T-helper 1 cell treated with Interleukin-12 subunit alpha and Interleukin-12 subunit beta and Interleukin-4 antibody, amounts not matched to agents 30 ng/mL and 1 ng/mL, for 36 hours (primary cell): ENCODE measurements at regions not wholly inside any gene's neighbourhood (a gene's known extent, or its start where the extent isn't known, plus 50 kb on each side); places are given as distances from the start of the nearest gene placed in this dataset.

ENCODE experiments used
- intact Hi-C: fragments of 100-400 bp; cut with micrococcal nuclease; formaldehyde crosslinking; loops from one replicate; pipeline ENCODE4 v1.15.1; 2024

GRCh38 chr10:10576937-10577336 lies 440.7 kb upstream of the CELF2 start:
- intact Hi-C loops = no loop called here

DNA sequence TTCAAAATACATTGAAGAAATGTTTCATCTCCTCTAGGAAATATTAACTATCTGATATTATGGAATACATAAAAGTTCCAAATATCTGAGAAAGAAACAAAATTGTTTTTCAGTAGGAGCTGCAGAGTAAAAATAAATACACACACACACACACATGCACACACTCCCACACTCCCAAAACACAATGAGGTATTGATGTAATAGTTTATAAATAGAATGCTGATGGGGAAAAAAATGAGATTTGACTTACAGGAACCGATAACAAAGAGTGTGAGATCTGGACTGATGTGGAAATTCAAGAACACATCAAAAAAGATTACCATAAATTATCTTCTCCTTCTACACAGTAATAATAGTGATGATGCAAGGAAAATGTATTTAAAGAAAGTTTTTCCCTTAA lies 438.0 kb upstream of the CELF2 start:
- intact Hi-C loops = no loop called here

GRCh38 chr10:10584161-10584560 lies 433.5 kb upstream of the CELF2 start:
- intact Hi-C loops = no loop called here

DNA sequence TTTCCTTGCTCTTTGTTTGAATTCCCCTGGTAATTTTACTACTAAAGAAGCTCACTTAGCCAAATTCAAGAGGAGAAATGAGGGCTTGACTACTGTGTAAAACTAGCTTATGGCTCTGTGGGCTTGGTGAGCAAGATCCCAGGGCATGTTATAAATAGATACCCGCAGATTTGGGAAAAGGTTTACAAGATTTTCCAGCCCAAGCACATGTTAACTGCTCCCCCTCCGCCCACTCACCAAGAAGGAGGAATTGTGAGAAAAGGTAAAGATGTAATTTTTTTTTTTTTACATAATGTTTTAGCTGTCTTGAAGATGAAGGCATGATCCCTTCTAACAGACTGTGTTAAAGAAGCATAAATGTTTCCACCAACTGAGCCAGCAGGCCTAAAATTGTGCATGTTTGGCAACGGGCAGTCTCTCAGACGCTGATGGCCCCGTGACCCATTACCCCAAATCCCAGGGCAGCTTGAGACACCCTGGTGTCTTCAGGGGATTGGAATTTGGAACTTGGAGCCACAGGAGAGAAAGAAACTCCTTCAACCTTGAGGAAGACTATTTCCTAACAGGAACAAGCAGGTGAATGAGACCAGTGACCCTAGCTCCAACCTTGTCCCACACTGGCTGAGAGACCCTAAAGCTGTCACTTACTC lies 429.8 kb upstream of the CELF2 start:
- intact Hi-C loops = no loop called here

GRCh38 chr10:10589540-10590303 lies 427.9 kb upstream of the CELF2 start:
- intact Hi-C loops = no loop called here

- intact Hi-C loops = no loop called here
Observed at GRCh38 chr10:10591715-10592341, 425.8 kb upstream of the CELF2 start.

GRCh38 chr10:10596256-10596655 lies 421.4 kb upstream of the CELF2 start:
- intact Hi-C loops = no loop called here

- intact Hi-C loops = no loop called here
Observed at GRCh38 chr10:10598297-10598696, 419.4 kb upstream of the CELF2 start.

DNA sequence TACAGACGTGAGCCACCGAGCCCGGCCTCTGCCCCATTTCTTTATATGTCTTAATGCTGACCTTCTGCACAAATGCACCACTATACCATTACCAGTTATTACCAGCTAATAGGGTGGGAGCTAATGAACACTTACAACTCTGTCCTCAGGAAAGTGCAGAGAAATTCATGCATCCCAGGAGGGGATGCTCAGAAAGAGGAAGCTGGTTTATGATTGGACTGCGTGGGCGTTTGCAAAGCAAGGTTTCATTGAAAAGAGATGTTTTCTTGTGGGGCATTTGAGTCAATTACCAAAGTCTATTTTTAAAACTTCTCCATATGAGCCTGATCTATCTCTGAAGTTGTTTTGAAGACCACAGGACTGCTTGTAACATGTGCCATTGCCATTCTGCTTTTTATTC lies 417.7 kb upstream of the CELF2 start:
- intact Hi-C loops = no loop called here

- intact Hi-C loops = no loop called here
Observed at GRCh38 chr10:10605551-10606081, 412.1 kb upstream of the CELF2 start.

DNA sequence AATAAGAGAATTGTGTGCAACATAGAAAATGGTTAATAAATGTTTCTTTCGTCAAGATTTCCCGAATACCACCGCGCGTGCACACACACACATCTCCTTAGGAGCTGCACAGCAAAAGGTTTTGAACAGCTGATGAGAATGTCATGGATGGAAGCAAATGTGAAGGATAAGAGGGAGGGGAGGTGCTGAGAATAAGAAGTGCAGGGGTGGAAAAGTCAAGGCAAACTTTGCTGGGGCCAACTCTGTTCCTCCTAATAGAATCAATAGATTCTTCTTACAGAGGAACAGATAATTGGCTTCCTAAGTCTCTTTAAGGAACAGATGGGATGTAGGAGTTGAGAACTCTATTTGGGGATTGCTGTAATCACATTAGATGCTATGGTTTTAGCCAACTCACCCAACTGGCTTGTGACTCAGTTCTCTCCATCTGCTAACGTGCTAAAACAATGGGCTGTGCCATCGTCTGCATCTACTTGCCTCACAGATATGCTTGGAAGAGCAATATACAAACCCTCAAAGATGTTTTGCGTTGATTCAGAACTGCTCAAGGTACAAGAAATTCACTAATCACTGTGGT lies 408.2 kb upstream of the CELF2 start:
- intact Hi-C loops = no loop called here

- intact Hi-C loops = no loop called here
Observed at GRCh38 chr10:10610171-10610570, 407.5 kb upstream of the CELF2 start.

DNA sequence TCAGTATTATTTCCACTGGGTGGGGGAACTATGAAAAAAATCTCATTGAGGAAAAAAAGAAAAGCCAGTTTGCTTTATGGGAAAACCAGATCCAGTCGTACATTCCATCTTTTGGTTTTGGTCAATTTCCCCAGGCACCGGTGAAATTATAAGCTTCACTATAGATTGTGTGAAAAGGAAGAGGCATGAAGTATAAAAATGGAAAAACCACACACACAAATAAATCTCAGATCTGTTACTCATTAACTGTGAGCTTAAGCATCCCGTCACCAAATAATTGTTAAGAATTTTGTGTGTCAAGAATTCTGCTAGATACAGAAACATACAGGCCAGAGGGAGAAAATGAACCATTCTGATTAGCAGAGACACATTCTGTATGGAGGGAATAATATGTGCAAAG lies 405.5 kb upstream of the CELF2 start:
- intact Hi-C loops = no loop called here

DNA sequence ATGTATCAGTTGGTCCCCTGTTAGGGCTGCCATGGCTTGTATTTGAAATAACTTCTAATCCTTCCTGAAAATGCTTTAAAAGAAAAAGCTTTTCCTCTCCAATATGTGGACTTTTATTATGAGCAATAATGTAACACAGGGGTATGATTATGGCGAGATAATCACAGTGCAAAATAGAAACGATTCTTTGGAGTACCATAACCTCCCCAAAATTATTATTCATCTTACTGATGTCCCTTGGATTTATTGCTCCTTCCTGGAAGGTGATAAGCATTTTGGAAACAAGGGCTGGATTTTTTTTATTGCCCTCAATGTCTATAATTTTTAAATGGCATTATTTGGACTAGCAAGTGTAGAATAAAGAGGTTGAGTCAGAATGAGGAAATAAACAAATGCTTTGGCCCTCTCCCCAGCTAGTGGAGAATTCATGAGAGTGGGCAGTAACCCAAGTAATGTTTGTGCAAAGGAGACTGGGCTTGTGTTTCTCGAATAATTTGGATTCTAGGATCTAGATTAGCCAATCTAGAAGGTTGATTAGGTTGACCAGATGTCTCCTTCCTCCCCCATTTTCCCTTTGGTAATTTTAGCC lies 403.9 kb upstream of the CELF2 start:
- intact Hi-C loops = no loop called here

GRCh38 chr10:10617686-10618085 lies 400.0 kb upstream of the CELF2 start:
- intact Hi-C loops = no loop called here

DNA sequence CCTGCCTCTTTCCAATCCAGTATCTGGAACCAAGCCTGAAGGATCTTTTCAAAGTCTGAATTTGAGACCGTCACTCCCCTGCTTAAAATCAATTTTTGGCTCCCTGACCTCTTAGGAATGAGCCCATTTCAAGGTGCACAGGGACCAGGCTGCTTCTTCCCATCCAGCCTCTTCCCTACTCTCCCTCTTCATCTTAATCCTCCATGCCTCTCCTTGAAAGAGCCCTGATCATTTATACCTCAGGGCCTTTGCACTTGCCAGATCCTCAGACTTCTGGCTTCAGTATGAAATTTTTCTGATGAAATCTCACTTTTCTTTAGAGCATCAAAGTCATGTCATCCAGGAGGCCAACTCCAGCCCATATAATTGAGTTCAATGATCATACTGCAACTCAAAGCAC lies 399.5 kb upstream of the CELF2 start:
- intact Hi-C loops = no loop called here

GRCh38 chr10:10623958-10624566 lies 393.6 kb upstream of the CELF2 start:
- intact Hi-C loops = no loop called here

- intact Hi-C loops = no loop called here
Observed at GRCh38 chr10:10624567-10624962, 393.1 kb upstream of the CELF2 start.

GRCh38 chr10:10625491-10625890 lies 392.2 kb upstream of the CELF2 start:
- intact Hi-C loops = no loop called here

DNA sequence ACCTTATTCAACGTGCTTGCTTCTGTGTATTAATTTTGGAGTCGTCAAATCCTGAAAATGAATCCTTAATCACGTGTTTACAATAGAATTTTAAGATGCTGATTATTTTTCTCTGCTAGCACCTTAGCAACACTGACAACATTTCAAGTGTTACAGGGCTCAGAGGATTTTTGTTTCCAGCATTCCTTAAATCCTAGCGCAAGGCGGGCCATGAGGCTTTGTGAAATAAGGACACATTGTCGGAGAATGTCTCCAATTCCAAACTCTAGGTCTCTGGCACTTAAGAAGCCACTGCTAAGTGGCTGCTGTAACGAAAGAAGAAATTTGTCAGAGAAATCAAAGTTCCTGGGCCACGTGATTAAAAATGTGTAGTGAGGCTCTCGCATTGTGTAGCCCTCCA lies 390.9 kb upstream of the CELF2 start:
- intact Hi-C loops = no loop called here

- intact Hi-C loops = no loop called here
Observed at GRCh38 chr10:10627414-10627813, 390.3 kb upstream of the CELF2 start.
